ENCODE measurements at regions not wholly inside any gene's neighbourhood (a gene's known extent, or its start where the extent isn't known, plus 50 kb on each side); places are given as distances from the start of the nearest gene placed in this dataset.

- DNase-seq, result no peak
Measured at GRCh38 chr6:132244744-132245143, 156.5 kb downstream of the MOXD1 start.

GRCh38 chr6:132236744-132237143 lies 164.5 kb downstream of the MOXD1 start:
- DNase-seq, result no peak
- TF ChIP-seq POLR2A (IDR thresholded peaks at IDR 0.05; ENCODE audit: low read length) (no peak), GATA1 (IDR thresholded peaks at IDR 0.05; ENCODE audit: low read depth, low read length) (no peak)

More at GRCh38 chr6:132244744-132245143, 156.5 kb downstream of the MOXD1 start:
- TF ChIP-seq POLR2A (IDR thresholded peaks at IDR 0.05; ENCODE audit: low read length) (no peak), GATA1 (IDR thresholded peaks at IDR 0.05; ENCODE audit: low read depth, low read length) (no peak)

GRCh38 chr6:132236281-132236680 lies 165.0 kb downstream of the MOXD1 start:
- DNase-seq, result no peak
- no peak for TF ChIP-seq GATA1 (IDR thresholded peaks at IDR 0.05; ENCODE audit: low read depth, low read length)
- no peak for TF ChIP-seq POLR2A (IDR thresholded peaks at IDR 0.05; ENCODE audit: low read length)

- DNase-seq, result no peak
- no peak for TF ChIP-seq POLR2A (IDR thresholded peaks at IDR 0.05; ENCODE audit: low read length)
- TF ChIP-seq GATA1 (IDR thresholded peaks at IDR 0.05; ENCODE audit: low read depth, low read length), result no peak
Measured at GRCh38 chr6:132235596-132236280, 165.5 kb downstream of the MOXD1 start.

- DNase-seq, result no peak
- TF ChIP-seq POLR2A (IDR thresholded peaks at IDR 0.05; ENCODE audit: low read length) (no peak), GATA1 (IDR thresholded peaks at IDR 0.05; ENCODE audit: low read depth, low read length) (no peak)
Measured at GRCh38 chr6:132234356-132234755, 166.9 kb downstream of the MOXD1 start.

GRCh38 chr6:132231121-132231884 lies 170.0 kb downstream of the MOXD1 start:
- DNase-seq, result no peak
- no peak for TF ChIP-seq POLR2A (IDR thresholded peaks at IDR 0.05; ENCODE audit: low read length)
- TF ChIP-seq GATA1 (IDR thresholded peaks at IDR 0.05; ENCODE audit: low read depth, low read length), result no peak

GRCh38 chr6:132228894-132229293 lies 172.4 kb downstream of the MOXD1 start:
- no peak for DNase-seq
- TF ChIP-seq GATA1 (IDR thresholded peaks at IDR 0.05; ENCODE audit: low read depth, low read length), result no peak
- TF ChIP-seq POLR2A (IDR thresholded peaks at IDR 0.05; ENCODE audit: low read length), result no peak

GRCh38 chr6:132227904-132228303 lies 173.4 kb downstream of the MOXD1 start:
- DNase-seq, result no peak
- TF ChIP-seq POLR2A (IDR thresholded peaks at IDR 0.05; ENCODE audit: low read length) (no peak), GATA1 (IDR thresholded peaks at IDR 0.05; ENCODE audit: low read depth, low read length) (no peak)

GRCh38 chr6:132224943-132225342 lies 176.3 kb downstream of the MOXD1 start:
- DNase-seq, result no peak
- no peak for TF ChIP-seq GATA1 (IDR thresholded peaks at IDR 0.05; ENCODE audit: low read depth, low read length)
- TF ChIP-seq POLR2A (IDR thresholded peaks at IDR 0.05; ENCODE audit: low read length), result no peak

- no peak for TF ChIP-seq POLR2A (IDR thresholded peaks at IDR 0.05; ENCODE audit: low read length)
- no peak for DNase-seq
Measured at GRCh38 chr6:132220800-132221199, 180.5 kb downstream of the MOXD1 start.

GRCh38 chr6:132219901-132220300 lies 181.4 kb downstream of the MOXD1 start:
- no peak for TF ChIP-seq GATA1 (IDR thresholded peaks at IDR 0.05; ENCODE audit: low read depth, low read length)
- TF ChIP-seq POLR2A (IDR thresholded peaks at IDR 0.05; ENCODE audit: low read length), result no peak
- no peak for DNase-seq

- DNase-seq, result peak; percentile 1 to 13
- TF ChIP-seq GATA1 (IDR thresholded peaks at IDR 0.05; ENCODE audit: low read depth, low read length) (no peak), POLR2A (IDR thresholded peaks at IDR 0.05; ENCODE audit: low read length) (no peak)
Measured at GRCh38 chr6:132218059-132218696, 183.1 kb downstream of the MOXD1 start.

- DNase-seq, result no peak
Measured at GRCh38 chr6:132215805-132216204, 185.5 kb downstream of the MOXD1 start.

GRCh38 chr6:132214716-132215115 lies 186.6 kb downstream of the MOXD1 start:
- no peak for TF ChIP-seq POLR2A (IDR thresholded peaks at IDR 0.05; ENCODE audit: low read length)
- TF ChIP-seq GATA1 (IDR thresholded peaks at IDR 0.05; ENCODE audit: low read depth, low read length), result no peak
- no peak for DNase-seq

More at GRCh38 chr6:132215805-132216204, 185.5 kb downstream of the MOXD1 start:
- TF ChIP-seq POLR2A (IDR thresholded peaks at IDR 0.05; ENCODE audit: low read length), result no peak
- no peak for TF ChIP-seq GATA1 (IDR thresholded peaks at IDR 0.05; ENCODE audit: low read depth, low read length)

Measured in erythroblast (primary cell).